ENCODE measurements at regions not wholly inside any gene's neighbourhood (a gene's known extent, or its start where the extent isn't known, plus 50 kb on each side); places are given as distances from the start of the nearest gene placed in this dataset.

GRCh38 chr3:103919327-103919726 is 1447.4 kb upstream of the ALCAM start:
- no peak for TF ChIP-seq CTCF (IDR thresholded peaks at IDR 0.05; ENCODE audit: control extremely low read depth, extremely low read depth)
- DNase-seq (no peak), ATAC-seq (ENCODE audit: insufficient read depth, low FRiP score) (no peak)
- WGBS, 2 donors = 41 to 54% methylated on average over 3 of the region's 3 CpGs
- no peak overlapping the region for H3K9ac ChIP-seq (ENCODE audit: insufficient read depth in 1 of 2, low read length in 2 of 2)
- no peaks in the 10 kb centered on the region for H3K9me3 ChIP-seq (ENCODE audit: control insufficient read depth in 4 of 4, insufficient read depth in 3 of 4, low read length in 3 of 4)
- no peaks in the 10 kb centered on the region for H3K27me3 ChIP-seq (ENCODE audit: control insufficient read depth in 3 of 3, insufficient read depth in 3 of 3, low read length in 2 of 3)
- H3K27ac ChIP-seq (ENCODE audit: low read depth in 1 of 2, low read length in 1 of 2) = no peak overlapping the region
- H3K36me3 ChIP-seq (ENCODE audit: control insufficient read depth in 4 of 4, insufficient read depth in 4 of 4, low read length in 4 of 4) = no peaks in the 10 kb centered on the region
- no peaks in the 10 kb centered on the region for H3K4me1 ChIP-seq (ENCODE audit: control insufficient read depth in 5 of 5, insufficient read depth in 5 of 5, low read length in 5 of 5)
- no peak overlapping the region for H3K4me3 ChIP-seq

GRCh38 chr3:103923907-103924306 is 1442.8 kb upstream of the ALCAM start:
- Histone ChIP-seq H3K4me1 (ENCODE audit: control insufficient read depth in 5 of 5, insufficient read depth in 5 of 5, low read length in 5 of 5) (no peaks in the 10 kb centered on the region), H3K9ac (ENCODE audit: insufficient read depth in 1 of 2, low read length in 2 of 2) (no peak overlapping the region), H3K9me3 (ENCODE audit: control insufficient read depth in 4 of 4, insufficient read depth in 3 of 4, low read length in 3 of 4) (no peaks in the 10 kb centered on the region), H3K36me3 (ENCODE audit: control insufficient read depth in 4 of 4, insufficient read depth in 4 of 4, low read length in 4 of 4) (no peaks in the 10 kb centered on the region), H3K27me3 (ENCODE audit: control insufficient read depth in 3 of 3, insufficient read depth in 3 of 3, low read length in 2 of 3) (no peaks in the 10 kb centered on the region), H3K4me3 (no peak overlapping the region), H3K27ac (ENCODE audit: low read depth in 1 of 2, low read length in 1 of 2) (no peak overlapping the region)
- ATAC-seq (ENCODE audit: insufficient read depth, low FRiP score) (no peak), DNase-seq (no peak)
- TF ChIP-seq CTCF (IDR thresholded peaks at IDR 0.05; ENCODE audit: control extremely low read depth, extremely low read depth) = no peak

- ATAC-seq (ENCODE audit: insufficient read depth, low FRiP score) = no peak
- DNase-seq = no peak
- no peak for TF ChIP-seq CTCF (IDR thresholded peaks at IDR 0.05; ENCODE audit: control extremely low read depth, extremely low read depth)
- Histone ChIP-seq H3K36me3 (ENCODE audit: control insufficient read depth in 4 of 4, insufficient read depth in 4 of 4, low read length in 4 of 4) (no peaks in the 10 kb centered on the region), H3K27me3 (ENCODE audit: control insufficient read depth in 3 of 3, insufficient read depth in 3 of 3, low read length in 2 of 3) (no peaks in the 10 kb centered on the region), H3K9me3 (ENCODE audit: control insufficient read depth in 4 of 4, insufficient read depth in 3 of 4, low read length in 3 of 4) (no peaks in the 10 kb centered on the region), H3K4me3 (no peak overlapping the region), H3K4me1 (ENCODE audit: control insufficient read depth in 5 of 5, insufficient read depth in 5 of 5, low read length in 5 of 5) (no peaks in the 10 kb centered on the region), H3K27ac (ENCODE audit: low read depth in 1 of 2, low read length in 1 of 2) (no peak overlapping the region), H3K9ac (ENCODE audit: insufficient read depth in 1 of 2, low read length in 2 of 2) (no peak overlapping the region)
- 53 to 64% methylated on average over 1 of the region's 1 CpG for WGBS, 2 donors
These were observed 1442.2 kb upstream of the ALCAM start for GRCh38 chr3:103924544-103924943.

- DNase-seq = no peak
- Histone ChIP-seq H3K4me1 (ENCODE audit: control insufficient read depth in 5 of 5, insufficient read depth in 5 of 5, low read length in 5 of 5) (no peaks in the 10 kb centered on the region), H3K27me3 (ENCODE audit: control insufficient read depth in 3 of 3, insufficient read depth in 3 of 3, low read length in 2 of 3) (no peaks in the 10 kb centered on the region), H3K9ac (ENCODE audit: insufficient read depth in 1 of 2, low read length in 2 of 2) (no peak overlapping the region), H3K4me3 (no peak overlapping the region), H3K27ac (ENCODE audit: low read depth in 1 of 2, low read length in 1 of 2) (no peak overlapping the region), H3K36me3 (ENCODE audit: control insufficient read depth in 4 of 4, insufficient read depth in 4 of 4, low read length in 4 of 4) (no peaks in the 10 kb centered on the region), H3K9me3 (ENCODE audit: control insufficient read depth in 4 of 4, insufficient read depth in 3 of 4, low read length in 3 of 4) (no peaks in the 10 kb centered on the region)
- no peak for TF ChIP-seq CTCF (IDR thresholded peaks at IDR 0.05; ENCODE audit: control extremely low read depth, extremely low read depth)
- WGBS, 2 donors = 90 to 92% methylated on average over 12 of the region's 12 CpGs
- ATAC-seq (ENCODE audit: insufficient read depth, low FRiP score) = no peak
These were observed 1439.8 kb upstream of the ALCAM start for GRCh38 chr3:103926936-103927335.

All from lung (tissue), 11 donors.